ENCODE measurements at regions not wholly inside any gene's neighbourhood (a gene's known extent, or its start where the extent isn't known, plus 50 kb on each side); places are given as distances from the start of the nearest gene placed in this dataset.

- no peak for TF ChIP-seq RB1 (IDR thresholded peaks at IDR 0.05; ENCODE audit: borderline replicate concordance)
- no peak for TF ChIP-seq ZNF384 (IDR thresholded peaks at IDR 0.05; ENCODE audit: borderline replicate concordance, low read depth, low read length)
- no peak for TF ChIP-seq NFXL1 (IDR thresholded peaks at IDR 0.05; ENCODE audit: borderline replicate concordance)
- TF ChIP-seq SPI1 (IDR thresholded peaks at IDR 0.05; ENCODE audit: borderline replicate concordance, insufficient read depth, low read depth, low read length): no peak
- TF ChIP-seq MXI1 (IDR thresholded peaks at IDR 0.05; ENCODE audit: low read depth, low read length): no peak
- TF ChIP-seq SIX5 (IDR thresholded peaks at IDR 0.05; ENCODE audit: low read depth, low read length, severe bottlenecking): no peak
- no peak for TF ChIP-seq CBX3 (IDR thresholded peaks at IDR 0.05; ENCODE audit: borderline replicate concordance, low read depth)
- no peak for TF ChIP-seq YY1 (IDR thresholded peaks at IDR 0.05; ENCODE audit: low read depth, low read length)
- no peak for TF ChIP-seq EED (IDR thresholded peaks at IDR 0.05; ENCODE audit: low read depth)
These were observed 194.8 kb upstream of the IRX2 start (continued) for GRCh38 chr5:2946315-2946714.

GRCh38 chr5:2936413-2936812, 184.9 kb upstream of the IRX2 start:
- Histone ChIP-seq H3K27ac (ENCODE audit: control insufficient read depth, insufficient read depth) (no peak overlapping the region), H3K9me3 (replicated peaks; ENCODE audit: control insufficient read depth, insufficient read depth, low read length) (no peaks in the 10 kb centered on the region; the same call in 2 of the 3 replicates), H3K4me2 (ENCODE audit: control insufficient read depth, insufficient read depth) (no peak overlapping the region), H3K27me3 (replicated peaks in 1 of 2; ENCODE audit: control insufficient read depth in 2 of 2, insufficient read depth in 2 of 2, low read length in 1 of 2) (no peaks in the 10 kb centered on the region), H3K9ac (ENCODE audit: control insufficient read depth, insufficient read depth, low read length) (no peak overlapping the region), H3K4me1 (ENCODE audit: control insufficient read depth, insufficient read depth, low read length) (no peaks in the 10 kb centered on the region), H2AFZ (ENCODE audit: control insufficient read depth, low read depth, low read length) (no peak overlapping the region), H3K4me3 (no peak overlapping the region), H3K79me2 (ENCODE audit: control insufficient read depth, insufficient read depth, low read length) (no peaks in the 10 kb centered on the region), H3K36me3 (ENCODE audit: control insufficient read depth in 2 of 2, insufficient read depth in 2 of 2, low read length in 1 of 2) (no peaks in the 10 kb centered on the region), H4K20me1 (ENCODE audit: control insufficient read depth, insufficient read depth) (no peaks in the 10 kb centered on the region)
- ChIA-PET SMC1A (ENCODE audit: uncharacterized antibody, unreplicated experiment) (no interaction called here), RAD21 (ENCODE audit: unreplicated experiment) (no interaction called here), POLR2A (no interaction called here), CTCF (no interaction called here)
- FAIRE-seq (no peak), DNase-seq (ENCODE audit: low read depth, low spot score) (no peak), ATAC-seq (no peak)
- intact Hi-C loops (cut with micrococcal nuclease; ENCODE audit: unreplicated experiment): no loop called here
- TF ChIP-seq EZH2 (IDR thresholded peaks at IDR 0.05; ENCODE audit: borderline replicate concordance, control insufficient read depth, low read depth, low read length): no peak
- no peak for TF ChIP-seq PBX3 (IDR thresholded peaks at IDR 0.05; ENCODE audit: insufficient replicate concordance, low read depth, low read length)
- no peak for TF ChIP-seq SREBF1 (IDR thresholded peaks at IDR 0.05; ENCODE audit: low read length)
- no peak for TF ChIP-seq CHD1 (IDR thresholded peaks at IDR 0.05; ENCODE audit: low read depth, low read length)
- TF ChIP-seq ZSCAN29 (IDR thresholded peaks at IDR 0.05): no peak
- TF ChIP-seq TAF1 (IDR thresholded peaks at IDR 0.05; ENCODE audit: borderline replicate concordance, low read depth, low read length): no peak
- no peak for TF ChIP-seq HDAC6 (IDR thresholded peaks at IDR 0.05; ENCODE audit: unreplicated experiment)
- TF ChIP-seq SP1 (IDR thresholded peaks at IDR 0.05; ENCODE audit: low read depth, low read length): no peak
- TF ChIP-seq RELA (IDR thresholded peaks at IDR 0.05; ENCODE audit: borderline replicate concordance, partially characterized antibody): no peak
- no peak for TF ChIP-seq SMAD1 (IDR thresholded peaks at IDR 0.05; ENCODE audit: low read depth, partially characterized antibody)
- TF ChIP-seq PAX5 (IDR thresholded peaks at IDR 0.05; ENCODE audit: borderline replicate concordance, low read depth, low read length): no peak
- no peak for TF ChIP-seq SMC3 (IDR thresholded peaks at IDR 0.05; ENCODE audit: borderline replicate concordance, low read length)
- no peak for TF ChIP-seq NBN (IDR thresholded peaks at IDR 0.05)
- no peak for TF ChIP-seq ASH2L (IDR thresholded peaks at IDR 0.05; ENCODE audit: borderline replicate concordance, low read depth)
- no TSS peak for BruUV-seq (replicated peaks)
- 31% methylated on average over 4 of the region's 4 CpGs for WGBS (ENCODE audit: insufficient coverage, insufficient replicate concordance, low lambda C conversion rate, missing lambda C conversion rate)
- in situ Hi-C loops (cut with MboI): no loop called here
